CD14-positive monocyte (primary cell): ENCODE measurements at regions not wholly inside any gene's neighbourhood (a gene's known extent, or its start where the extent isn't known, plus 50 kb on each side); places are given as distances from the start of the nearest gene placed in this dataset.

Experiments used
- DNase-seq, 3 donors: peaks; one replicate each; pipeline ENCODE4 v3.0.0-alpha.2; 2011 to 2022
- H2AFZ ChIP-seq: 2 replicates; pipeline ENCODE4 v1.6.0; 2012; ENCODE audit warnings: mild to moderate bottlenecking, low read depth, low read length, inconsistent platforms; ENCODE audit not compliant: insufficient read depth, poor library complexity, severe bottlenecking
- H3K27ac ChIP-seq, 2 donors: 1 replicate in 1 of 2; 2 replicates in 1 of 2; pipeline ENCODE4 v1.5.1; 2012 to 2013; ENCODE audit warnings: low read length in 2 of 2, control low read depth in 1 of 2, inconsistent platforms in 1 of 2, low read depth in 1 of 2, mild to moderate bottlenecking in 1 of 2
- H3K27me3 ChIP-seq, 2 donors: one replicate each; pipeline versions ENCODE4 v1.6.0 to v1.6.1; 2011 to 2013; ENCODE audit warnings: low read length in 2 of 2; ENCODE audit not compliant: control insufficient read depth in 2 of 2, insufficient read depth in 2 of 2
- H3K36me3 ChIP-seq, 2 donors: replicated peaks in 1 of 2; 1 replicate in 1 of 2; 2 replicates in 1 of 2; pipeline versions ENCODE4 v1.5.1 to v1.6.1; 2012 to 2013; ENCODE audit warnings: low read length in 2 of 2, control low read depth in 1 of 2, inconsistent platforms in 1 of 2, mild to moderate bottlenecking in 1 of 2; ENCODE audit not compliant: insufficient read depth in 2 of 2, control insufficient read depth in 1 of 2
- H3K4me1 ChIP-seq, 2 donors: 1 replicate in 1 of 2; 2 replicates in 1 of 2; pipeline versions ENCODE4 v1.5.1 to v1.6.1; 2012 to 2013; ENCODE audit warnings: low read length in 2 of 2, control low read depth in 1 of 2, inconsistent platforms in 1 of 2, mild to moderate bottlenecking in 1 of 2, moderate library complexity in 1 of 2; ENCODE audit not compliant: insufficient read depth in 2 of 2, control insufficient read depth in 1 of 2
- H3K4me2 ChIP-seq: replicated peaks from 2 replicates; pipeline ENCODE3; 2012; ENCODE audit warnings: low read length, moderate library complexity, mild to moderate bottlenecking; ENCODE audit not compliant: poor library complexity, severe bottlenecking; ENCODE audit errors: extremely low read depth
- H3K4me3 ChIP-seq, 3 experiments: fragments of 200-600 bp in 1 of 3; sonication (generic) in 1 of 3; replicated peaks in 1 of 3; 1 replicate in 2 of 3; 2 replicates in 1 of 3; pipeline ENCODE4 v1.5.1; 2011 to 2013; ENCODE audit warnings: low read length in 3 of 3, mild to moderate bottlenecking in 3 of 3, control low read depth in 2 of 3, low read depth in 2 of 3, inconsistent platforms in 1 of 3, moderate library complexity in 1 of 3
- H3K79me2 ChIP-seq: 2 replicates; pipeline ENCODE4 v1.6.0; 2012; ENCODE audit warnings: mild to moderate bottlenecking, control low read depth, inconsistent platforms, low read length, moderate library complexity; ENCODE audit not compliant: insufficient read depth
- H3K9ac ChIP-seq: 2 replicates; pipeline ENCODE4 v1.6.0; 2017; ENCODE audit warnings: low read length, mild to moderate bottlenecking; ENCODE audit not compliant: insufficient read depth, poor library complexity, severe bottlenecking
- H3K9me3 ChIP-seq, 2 donors: replicated peaks in 1 of 2; 1 replicate in 1 of 2; 2 replicates in 1 of 2; pipeline versions ENCODE4 v1.5.1 to v1.6.1; 2012 to 2013; ENCODE audit warnings: low read length in 2 of 2, control low read depth in 1 of 2; ENCODE audit not compliant: control insufficient read depth in 1 of 2, insufficient read depth in 1 of 2
- H4K20me1 ChIP-seq: 2 replicates; pipeline ENCODE4 v1.6.0; 2012; ENCODE audit warnings: mild to moderate bottlenecking, low read length, control low read depth, moderate library complexity; ENCODE audit not compliant: insufficient read depth
- H3K27ac Mint-ChIP-seq, 7 donors: one replicate each; pipeline ENCODE4 v1.8.0; 2020; ENCODE audit warnings: mild to moderate bottlenecking in 7 of 7, mixed read lengths in 7 of 7, moderate library complexity in 6 of 7, inconsistent platforms in 2 of 7
- H3K27me3 Mint-ChIP-seq, 3 donors: one replicate each; pipeline ENCODE4 v1.8.0; 2021 to 2022; ENCODE audit warnings: low read depth in 3 of 3, mild to moderate bottlenecking in 3 of 3, mixed read lengths in 3 of 3, moderate library complexity in 3 of 3, inconsistent platforms in 1 of 3
- H3K36me3 Mint-ChIP-seq, 2 donors: one replicate each; pipeline ENCODE4 v1.8.0; 2020; ENCODE audit warnings: mixed read lengths in 2 of 2, inconsistent platforms in 1 of 2, mild to moderate bottlenecking in 1 of 2
- H3K4me1 Mint-ChIP-seq: one replicate; pipeline ENCODE4 v1.8.0; 2020; ENCODE audit warnings: mild to moderate bottlenecking, mixed read lengths
- H3K4me3 Mint-ChIP-seq, 2 donors: one replicate each; pipeline ENCODE4 v1.8.0; 2020; ENCODE audit warnings: mild to moderate bottlenecking in 2 of 2, mixed read lengths in 2 of 2, moderate library complexity in 1 of 2
- H3K9me3 Mint-ChIP-seq, 7 donors: one replicate each; pipeline ENCODE4 v1.8.0; 2020 to 2022; ENCODE audit warnings: mixed read lengths in 7 of 7, mild to moderate bottlenecking in 6 of 7, moderate library complexity in 6 of 7, inconsistent platforms in 2 of 7
- WGBS: methylation state at CpG from one replicate; pipeline ENCODE4 v1.1.5; 2013; ENCODE audit warnings: missing lambda C conversion rate; ENCODE audit not compliant: insufficient coverage; 5-methylcytosine and 5-hydroxymethylcytosine counted together
- intact Hi-C, 2 donors: fragments of 100-400 bp; cut with micrococcal nuclease; formaldehyde crosslinking; loops; one replicate each; pipeline versions ENCODE4 v1.15.0 to v1.15.1; 2023
- TF ChIP-seq, protein P1 (sequence below): fragments of 200-600 bp; IDR thresholded peaks from one replicate; pipeline ENCODE4 v1.8.0; 2022; ENCODE audit warnings: antibody characterized with exemption, mild to moderate bottlenecking

DNA sequence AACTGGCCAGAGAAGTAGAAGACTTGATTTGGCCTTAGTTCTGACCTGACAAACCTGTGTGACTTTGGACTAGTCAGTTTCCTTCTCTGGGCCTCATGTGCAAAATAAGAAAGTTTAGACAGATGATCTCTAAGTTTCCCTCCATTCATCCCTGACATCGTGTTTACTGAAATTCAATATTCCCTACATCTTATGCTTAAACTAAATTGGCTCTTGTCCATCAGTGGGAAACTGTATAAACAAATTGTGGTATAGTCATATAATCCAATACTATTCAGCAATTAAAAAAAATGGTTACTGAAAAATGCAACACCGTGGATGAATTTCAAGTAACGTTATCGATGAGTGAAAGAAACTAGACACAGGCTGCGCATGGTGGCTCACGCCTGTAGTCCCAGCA lies 64.4 kb upstream of the HRH1 start:
- TF ChIP-seq, protein P1, sequence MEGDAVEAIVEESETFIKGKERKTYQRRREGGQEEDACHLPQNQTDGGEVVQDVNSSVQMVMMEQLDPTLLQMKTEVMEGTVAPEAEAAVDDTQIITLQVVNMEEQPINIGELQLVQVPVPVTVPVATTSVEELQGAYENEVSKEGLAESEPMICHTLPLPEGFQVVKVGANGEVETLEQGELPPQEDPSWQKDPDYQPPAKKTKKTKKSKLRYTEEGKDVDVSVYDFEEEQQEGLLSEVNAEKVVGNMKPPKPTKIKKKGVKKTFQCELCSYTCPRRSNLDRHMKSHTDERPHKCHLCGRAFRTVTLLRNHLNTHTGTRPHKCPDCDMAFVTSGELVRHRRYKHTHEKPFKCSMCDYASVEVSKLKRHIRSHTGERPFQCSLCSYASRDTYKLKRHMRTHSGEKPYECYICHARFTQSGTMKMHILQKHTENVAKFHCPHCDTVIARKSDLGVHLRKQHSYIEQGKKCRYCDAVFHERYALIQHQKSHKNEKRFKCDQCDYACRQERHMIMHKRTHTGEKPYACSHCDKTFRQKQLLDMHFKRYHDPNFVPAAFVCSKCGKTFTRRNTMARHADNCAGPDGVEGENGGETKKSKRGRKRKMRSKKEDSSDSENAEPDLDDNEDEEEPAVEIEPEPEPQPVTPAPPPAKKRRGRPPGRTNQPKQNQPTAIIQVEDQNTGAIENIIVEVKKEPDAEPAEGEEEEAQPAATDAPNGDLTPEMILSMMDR: no peak
- H3K9me3 ChIP-seq: peaks cover 0 to 5% of the 10 kb centered on the region in 2 donors
- WGBS: 93% methylated on average over 5 of the region's 6 CpGs
- H3K27ac ChIP-seq: no peak overlapping the region
- H3K9ac ChIP-seq: no peak overlapping the region
- H3K27me3 ChIP-seq: no peaks in the 10 kb centered on the region
- no peak overlapping the region for H3K4me3 Mint-ChIP-seq
- H3K4me1 Mint-ChIP-seq: peaks cover 16% of the 10 kb centered on the region
- H3K4me2 ChIP-seq: no peak overlapping the region
- H3K36me3 Mint-ChIP-seq: no peaks in the 10 kb centered on the region
- no peaks in the 10 kb centered on the region for H3K79me2 ChIP-seq
- no peaks in the 10 kb centered on the region for H3K36me3 ChIP-seq
- H2AFZ ChIP-seq: no peak overlapping the region
- H3K27ac Mint-ChIP-seq: no peak overlapping the region
- no peak overlapping the region for H3K4me3 ChIP-seq
- peaks cover 3 to 11% (median 5%) of the 10 kb centered on the region in 7 donors for H3K9me3 Mint-ChIP-seq
- intact Hi-C loops: no loop called here
- no peak for DNase-seq
- H4K20me1 ChIP-seq: no peaks in the 10 kb centered on the region
- peaks cover 0 to 15% (median 2%) of the 10 kb centered on the region in 3 donors for H3K27me3 Mint-ChIP-seq
- H3K4me1 ChIP-seq: peaks cover 10 to 11% of the 10 kb centered on the region in 2 donors

DNA sequence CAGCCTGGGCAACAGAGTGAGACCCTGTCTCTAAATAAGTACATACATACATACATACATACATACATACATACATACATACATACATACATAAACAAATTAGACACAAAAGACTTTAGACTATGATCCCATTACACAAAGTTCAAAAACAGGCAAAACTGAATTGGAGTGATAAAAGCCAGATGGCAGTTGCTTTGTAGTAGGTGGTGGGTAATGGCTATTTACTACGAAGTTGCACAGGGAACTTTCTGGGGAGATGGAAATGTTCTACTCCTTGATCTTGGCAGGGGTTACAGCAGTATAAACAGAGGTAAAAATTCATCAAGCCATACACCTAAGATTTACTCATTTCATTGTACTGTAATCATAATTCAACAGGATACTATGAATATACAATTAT lies 63.7 kb upstream of the HRH1 start:
- no peaks in the 10 kb centered on the region for H4K20me1 ChIP-seq
- H3K4me2 ChIP-seq: no peak overlapping the region
- DNase-seq: no peak
- WGBS: no CpG with 5 or more reads among the region's 1 CpG
- H3K27ac ChIP-seq: no peak overlapping the region
- H3K27me3 Mint-ChIP-seq: peaks cover 0 to 17% (median 5%) of the 10 kb centered on the region in 3 donors
- intact Hi-C loops: no loop called here
- no peak overlapping the region for H3K9ac ChIP-seq
- no peaks in the 10 kb centered on the region for H3K79me2 ChIP-seq
- no peaks in the 10 kb centered on the region for H3K36me3 Mint-ChIP-seq
- no peaks in the 10 kb centered on the region for H3K36me3 ChIP-seq
- peaks cover 0 to 5% of the 10 kb centered on the region in 2 donors for H3K9me3 ChIP-seq
- H3K27me3 ChIP-seq: no peaks in the 10 kb centered on the region
- H3K4me1 Mint-ChIP-seq: peaks cover 10% of the 10 kb centered on the region
- no peak overlapping the region for H2AFZ ChIP-seq
- TF ChIP-seq, protein P1: no peak
- H3K4me1 ChIP-seq: peaks cover 4 to 5% of the 10 kb centered on the region in 2 donors
- H3K9me3 Mint-ChIP-seq: peaks cover 3 to 11% (median 5%) of the 10 kb centered on the region in 7 donors
- no peak overlapping the region for H3K4me3 ChIP-seq
- H3K27ac Mint-ChIP-seq: no peak overlapping the region
- H3K4me3 Mint-ChIP-seq: no peak overlapping the region
